GM21576 (cell line): ENCODE measurements at regions not wholly inside any gene's neighbourhood (a gene's known extent, or its start where the extent isn't known, plus 50 kb on each side); places are given as distances from the start of the nearest gene placed in this dataset.

ENCODE experiments used
- ATAC-seq: cut with Tn5 transposase; IDR thresholded peaks from one replicate; pipeline ENCODE4 v1.9.1; 2021; ENCODE audit warnings: mild to moderate bottlenecking, moderate library complexity; ENCODE audit not compliant: unreplicated experiment

GRCh38 chr2:173666171-173666888 is 298.8 kb downstream of the SP3 start:
- no peak for ATAC-seq

DNA sequence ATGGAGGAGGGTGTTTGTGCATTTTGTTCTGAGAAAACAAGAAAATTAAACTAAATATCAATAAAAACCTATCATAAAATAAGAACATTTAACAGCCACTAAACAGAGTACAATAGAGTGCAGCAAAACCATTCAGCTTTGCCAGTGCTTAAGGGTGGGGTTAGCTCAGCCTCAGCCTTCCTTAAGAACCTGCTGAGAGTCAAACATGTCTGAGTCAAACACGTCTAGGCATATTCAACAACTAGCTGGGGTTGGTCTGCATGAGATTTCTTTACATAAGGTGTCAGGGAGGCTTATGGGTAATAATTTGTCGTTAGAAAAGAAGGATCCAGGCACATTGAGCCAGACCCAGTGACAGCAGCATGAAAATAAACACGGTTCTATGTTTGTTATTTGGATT is 298.2 kb downstream of the SP3 start:
- no peak for ATAC-seq

- no peak for ATAC-seq
These were observed 297.8 kb downstream of the SP3 start for GRCh38 chr2:173667415-173667814.

DNA sequence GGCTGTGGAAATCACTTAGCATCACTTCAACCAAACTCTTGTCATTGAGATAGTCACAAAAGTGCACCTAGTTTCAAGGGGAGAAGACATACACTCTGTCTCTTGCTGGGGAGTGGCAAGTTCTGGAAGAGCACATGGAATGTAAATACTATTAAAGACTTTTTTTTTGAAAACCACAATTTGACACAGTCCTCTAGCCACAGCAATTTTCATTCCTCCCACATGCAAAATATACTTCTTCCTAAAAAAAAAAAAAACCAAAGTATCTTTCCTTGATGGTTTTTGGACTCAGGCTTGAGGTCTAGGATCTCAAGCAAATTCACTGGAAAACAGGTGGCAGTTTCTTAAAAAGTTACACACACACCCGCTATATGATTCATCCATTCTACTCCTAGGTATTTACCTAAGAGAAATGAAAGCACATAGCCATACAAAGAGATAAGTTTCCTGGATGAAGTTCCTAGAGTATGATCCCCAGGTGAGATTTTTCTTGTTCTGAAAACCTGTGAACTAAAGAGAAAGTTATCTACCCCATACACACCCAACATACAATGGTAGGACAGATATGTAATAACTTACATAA is 295.8 kb downstream of the SP3 start:
- ATAC-seq = no peak

DNA sequence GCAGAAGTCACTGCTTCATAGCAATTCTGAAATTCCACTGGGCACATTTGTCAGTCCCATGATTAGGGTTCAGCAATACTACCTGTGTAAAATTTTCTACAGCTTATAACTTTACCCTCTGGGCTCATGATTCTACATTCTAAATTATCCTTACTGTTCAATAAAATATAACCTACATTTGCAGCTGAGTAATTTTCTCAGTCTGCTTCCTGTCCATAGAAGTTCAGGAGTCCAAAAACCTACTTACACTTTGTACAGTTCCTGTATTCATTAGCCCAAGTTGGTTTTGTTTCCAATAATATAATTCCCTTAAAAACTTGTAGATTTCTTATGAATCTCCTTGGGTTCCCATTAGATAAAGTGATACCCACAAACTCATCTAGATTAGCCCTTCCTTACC is 295.3 kb downstream of the SP3 start:
- ATAC-seq = no peak

- no peak for ATAC-seq
These were observed 292.4 kb downstream of the SP3 start for GRCh38 chr2:173672573-173673340.

DNA sequence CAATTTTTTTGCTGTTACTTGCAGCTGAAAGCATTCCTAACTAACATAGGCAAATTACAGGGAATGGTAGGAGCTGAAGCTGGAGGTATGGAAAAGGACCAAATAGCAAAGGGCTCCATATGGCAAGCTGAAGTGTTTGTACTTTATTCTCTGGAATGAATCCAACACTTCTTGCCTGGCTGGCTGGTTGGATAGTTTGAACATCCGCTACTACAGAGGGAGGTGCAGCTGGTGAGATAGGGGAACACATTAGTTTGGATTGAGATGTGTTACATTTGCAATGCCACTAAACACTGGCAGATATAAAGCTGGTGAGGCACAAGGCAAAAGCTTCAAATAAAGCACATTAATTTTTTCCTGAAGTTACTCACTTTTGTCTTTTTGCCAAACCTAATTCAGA is 291.5 kb downstream of the SP3 start:
- no peak for ATAC-seq

- no peak for ATAC-seq
These were observed 288.5 kb downstream of the SP3 start for GRCh38 chr2:173676647-173677046.

- no peak for ATAC-seq
These were observed 287.0 kb downstream of the SP3 start for GRCh38 chr2:173678186-173678585.

GRCh38 chr2:173680574-173680973 is 284.6 kb downstream of the SP3 start:
- ATAC-seq = no peak

DNA sequence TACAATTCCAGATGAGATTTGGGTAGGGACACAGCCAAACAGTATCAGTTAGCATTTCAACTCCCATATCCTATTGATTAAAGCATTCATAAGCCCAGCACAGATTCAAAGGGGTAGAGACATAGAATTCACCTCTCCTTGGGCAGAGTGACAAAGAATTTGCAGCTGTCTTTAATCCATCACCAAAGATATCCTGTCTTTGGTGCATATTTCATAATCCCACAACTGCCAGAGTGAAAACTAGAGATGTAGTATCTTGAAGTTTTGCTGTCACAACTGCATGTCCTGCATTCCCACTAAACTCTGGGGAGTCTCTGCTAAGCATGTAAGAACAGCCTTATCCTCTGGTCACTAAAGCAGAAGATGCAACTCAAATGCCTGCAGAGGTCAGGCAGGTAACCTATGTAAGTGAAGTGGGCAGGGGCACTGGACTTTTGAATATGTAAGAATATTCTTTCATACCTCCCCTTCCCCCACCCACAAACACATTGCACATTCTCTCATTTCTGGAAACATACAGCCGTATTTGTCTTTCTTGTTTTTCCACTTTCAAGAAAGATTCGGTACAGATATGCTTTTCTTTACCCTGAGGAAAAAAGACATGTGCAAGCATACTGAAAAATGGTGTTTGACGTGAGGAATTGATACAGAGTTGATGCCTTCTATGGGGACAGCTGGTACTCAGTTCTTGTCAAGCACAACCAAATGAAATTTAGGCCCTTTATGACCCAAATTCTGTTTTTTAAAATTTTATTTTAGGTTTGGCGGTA is 283.1 kb downstream of the SP3 start:
- ATAC-seq = no peak

- ATAC-seq = no peak
These were observed 280.2 kb downstream of the SP3 start for GRCh38 chr2:173684896-173685459.

- no peak for ATAC-seq
These were observed 274.8 kb downstream of the SP3 start for GRCh38 chr2:173690349-173690748.

- no peak for ATAC-seq
These were observed 273.1 kb downstream of the SP3 start for GRCh38 chr2:173692068-173692467.

DNA sequence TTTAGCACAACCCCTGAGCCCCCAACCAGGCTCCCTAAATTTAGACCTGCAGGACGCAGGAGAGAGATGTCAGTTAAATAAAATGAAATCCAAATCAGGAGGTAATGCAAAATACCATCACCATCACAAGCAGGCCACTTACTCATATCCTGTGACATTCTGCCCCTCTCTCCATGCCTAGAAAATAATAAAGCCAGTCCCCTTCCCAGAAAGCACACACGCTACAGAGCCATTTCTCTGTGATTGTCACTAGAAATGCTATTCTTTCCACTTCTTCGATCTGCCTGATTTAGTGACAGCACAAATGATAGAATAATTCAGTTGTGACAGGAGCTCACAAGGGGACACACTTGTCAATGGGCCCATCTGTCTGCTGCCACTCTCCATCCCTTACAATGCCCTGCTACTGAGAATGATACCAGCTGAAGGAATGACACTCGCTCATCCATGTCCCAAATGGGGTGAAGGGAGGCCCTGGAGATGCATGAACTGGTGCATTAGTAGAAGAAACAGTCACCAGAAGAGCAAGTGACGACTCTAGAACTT is 272.1 kb downstream of the SP3 start:
- ATAC-seq = no peak

DNA sequence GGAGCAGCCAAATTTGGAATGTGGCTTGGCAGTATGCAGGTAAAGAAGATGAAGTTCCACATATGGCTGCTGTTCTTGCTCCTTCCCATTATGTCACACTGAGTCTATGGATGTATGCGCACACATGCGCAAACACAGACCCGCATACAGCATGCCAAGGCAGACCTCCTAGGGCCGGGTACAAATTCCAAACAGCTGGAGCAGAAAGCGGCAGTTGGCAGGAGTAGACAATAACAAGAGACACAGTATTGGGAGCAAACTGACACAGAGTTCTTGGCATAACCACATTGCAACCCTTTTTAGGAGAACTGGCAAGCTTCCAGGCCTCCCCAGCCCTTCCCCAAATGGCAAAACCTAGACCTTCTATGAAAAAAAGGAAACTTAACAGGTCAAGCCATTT is 268.9 kb downstream of the SP3 start:
- ATAC-seq = no peak

DNA sequence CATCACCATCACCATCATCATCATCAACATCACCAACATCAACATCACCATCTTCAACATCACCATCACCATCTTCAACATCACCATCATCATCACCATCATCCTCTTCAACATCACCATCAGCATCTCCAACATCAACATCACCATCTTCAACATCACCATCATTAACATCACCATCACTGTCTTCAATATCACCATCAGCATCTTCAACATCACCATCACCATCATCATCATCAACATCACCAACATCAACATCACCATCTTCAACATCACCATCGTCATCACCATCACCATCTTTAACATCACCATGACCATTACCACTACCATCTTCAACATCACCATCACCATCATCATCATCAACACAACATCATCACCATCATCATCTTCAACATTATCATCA is 267.2 kb downstream of the SP3 start:
- no peak for ATAC-seq

DNA sequence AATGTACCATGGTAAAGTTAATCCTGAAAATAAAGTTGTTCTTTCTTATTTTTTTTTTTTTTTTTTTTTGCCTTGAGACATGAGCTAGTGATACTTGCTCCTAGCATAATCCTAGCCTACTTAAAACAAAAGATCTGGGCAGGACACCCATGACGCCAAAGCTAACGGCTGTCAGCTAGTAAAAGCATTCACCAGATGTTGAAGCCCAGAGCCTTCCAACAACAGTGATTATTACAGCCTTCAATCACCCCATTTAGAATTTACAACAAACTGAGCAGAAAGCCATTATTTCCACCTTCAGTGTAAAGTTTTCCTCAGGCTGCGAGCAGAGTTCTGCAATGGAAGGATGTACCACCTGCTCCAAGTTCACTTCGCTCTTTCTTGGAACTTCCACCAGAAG is 259.5 kb downstream of the SP3 start:
- ATAC-seq = no peak

- no peak for ATAC-seq
These were observed 258.2 kb downstream of the SP3 start for GRCh38 chr2:173706936-173707335.

- no peak for ATAC-seq
These were observed 256.4 kb downstream of the SP3 start for GRCh38 chr2:173708806-173709205.

GRCh38 chr2:173711816-173712215 is 253.4 kb downstream of the SP3 start:
- ATAC-seq = no peak
